ENCODE measurements at regions not wholly inside any gene's neighbourhood (a gene's known extent, or its start where the extent isn't known, plus 50 kb on each side); places are given as distances from the start of the nearest gene placed in this dataset.

- no peak overlapping the region for H3K9ac ChIP-seq (ENCODE audit: low read length)
- no peak overlapping the region for H3K27ac ChIP-seq (ENCODE audit: low read length)
- H3K27me3 ChIP-seq (ENCODE audit: low read length): no peaks in the 10 kb centered on the region
- no peaks in the 10 kb centered on the region for H3K4me1 ChIP-seq (ENCODE audit: low read length)
- H2AFZ ChIP-seq (ENCODE audit: low read length): no peak overlapping the region
- H3K79me2 ChIP-seq (ENCODE audit: low read length): no peaks in the 10 kb centered on the region
- no peak for DNase-seq
- no peak overlapping the region for H3K4me3 ChIP-seq (ENCODE audit: low read length)
- no peak overlapping the region for H3K4me2 ChIP-seq (ENCODE audit: low read depth, low read length, poor library complexity, severe bottlenecking)
- no peaks in the 10 kb centered on the region for H3K36me3 ChIP-seq (ENCODE audit: insufficient read depth, low read length)
- no peaks in the 10 kb centered on the region for H4K20me1 ChIP-seq (ENCODE audit: insufficient read depth, low read depth, low read length)
- peaks cover 55% of the 10 kb centered on the region for H3K9me3 ChIP-seq (ENCODE audit: low read length)
- H3K9me2 ChIP-seq (replicated peaks; ENCODE audit: insufficient read depth, low read length): no peaks in the 10 kb centered on the region
Observed at GRCh38 chr14:25909045-25909747, 688.6 kb downstream of the NOVA1 start.

- Histone ChIP-seq H3K27me3 (ENCODE audit: low read length) (no peaks in the 10 kb centered on the region), H3K9me3 (ENCODE audit: low read length) (peaks cover 50% of the 10 kb centered on the region), H3K9ac (ENCODE audit: low read length) (no peak overlapping the region), H4K20me1 (ENCODE audit: insufficient read depth, low read depth, low read length) (no peaks in the 10 kb centered on the region), H3K27ac (ENCODE audit: low read length) (no peak overlapping the region), H3K9me2 (replicated peaks; ENCODE audit: insufficient read depth, low read length) (no peaks in the 10 kb centered on the region), H3K4me1 (ENCODE audit: low read length) (no peaks in the 10 kb centered on the region), H3K36me3 (ENCODE audit: insufficient read depth, low read length) (no peaks in the 10 kb centered on the region), H3K4me3 (ENCODE audit: low read length) (no peak overlapping the region), H3K4me2 (ENCODE audit: low read depth, low read length, poor library complexity, severe bottlenecking) (no peak overlapping the region), H3K79me2 (ENCODE audit: low read length) (no peaks in the 10 kb centered on the region), H2AFZ (ENCODE audit: low read length) (no peak overlapping the region)
- DNase-seq: no peak
Observed at GRCh38 chr14:25908277-25909044, 689.4 kb downstream of the NOVA1 start.

GRCh38 chr14:25904446-25904845, 693.4 kb downstream of the NOVA1 start:
- H4K20me1 ChIP-seq (ENCODE audit: insufficient read depth, low read depth, low read length): no peaks in the 10 kb centered on the region

GRCh38 chr14:25899197-25899596, 698.6 kb downstream of the NOVA1 start:
- H3K9ac ChIP-seq (ENCODE audit: low read length): no peak overlapping the region
- no peak overlapping the region for H3K4me3 ChIP-seq (ENCODE audit: low read length)
- H3K36me3 ChIP-seq (ENCODE audit: insufficient read depth, low read length): no peaks in the 10 kb centered on the region
- no peaks in the 10 kb centered on the region for H3K27me3 ChIP-seq (ENCODE audit: low read length)
- no peaks in the 10 kb centered on the region for H4K20me1 ChIP-seq (ENCODE audit: insufficient read depth, low read depth, low read length)
- no peak overlapping the region for H3K4me2 ChIP-seq (ENCODE audit: low read depth, low read length, poor library complexity, severe bottlenecking)
- no peak overlapping the region for H2AFZ ChIP-seq (ENCODE audit: low read length)
- no peaks in the 10 kb centered on the region for H3K4me1 ChIP-seq (ENCODE audit: low read length)
- no peak for DNase-seq
- no peak overlapping the region for H3K27ac ChIP-seq (ENCODE audit: low read length)
- H3K9me2 ChIP-seq (replicated peaks; ENCODE audit: insufficient read depth, low read length): no peaks in the 10 kb centered on the region
- H3K79me2 ChIP-seq (ENCODE audit: low read length): no peaks in the 10 kb centered on the region
- H3K9me3 ChIP-seq (ENCODE audit: low read length): peaks cover 69% of the 10 kb centered on the region

More at GRCh38 chr14:25904446-25904845, 693.4 kb downstream of the NOVA1 start:
- no peaks in the 10 kb centered on the region for H3K27me3 ChIP-seq (ENCODE audit: low read length)
- H3K9me2 ChIP-seq (replicated peaks; ENCODE audit: insufficient read depth, low read length): no peaks in the 10 kb centered on the region
- no peak for DNase-seq
- H3K27ac ChIP-seq (ENCODE audit: low read length): no peak overlapping the region
- no peak overlapping the region for H3K9ac ChIP-seq (ENCODE audit: low read length)
- no peak overlapping the region for H2AFZ ChIP-seq (ENCODE audit: low read length)
- H3K4me3 ChIP-seq (ENCODE audit: low read length): no peak overlapping the region
- peaks cover 58% of the 10 kb centered on the region for H3K9me3 ChIP-seq (ENCODE audit: low read length)
- H3K79me2 ChIP-seq (ENCODE audit: low read length): no peaks in the 10 kb centered on the region
- H3K4me1 ChIP-seq (ENCODE audit: low read length): no peaks in the 10 kb centered on the region
- H3K4me2 ChIP-seq (ENCODE audit: low read depth, low read length, poor library complexity, severe bottlenecking): no peak overlapping the region
- H3K36me3 ChIP-seq (ENCODE audit: insufficient read depth, low read length): no peaks in the 10 kb centered on the region

- H3K27me3 ChIP-seq (ENCODE audit: low read length): no peaks in the 10 kb centered on the region
- H3K36me3 ChIP-seq (ENCODE audit: insufficient read depth, low read length): no peaks in the 10 kb centered on the region
- no peak overlapping the region for H3K27ac ChIP-seq (ENCODE audit: low read length)
- no peaks in the 10 kb centered on the region for H3K9me2 ChIP-seq (replicated peaks; ENCODE audit: insufficient read depth, low read length)
- no peaks in the 10 kb centered on the region for H3K79me2 ChIP-seq (ENCODE audit: low read length)
- no peaks in the 10 kb centered on the region for H3K4me1 ChIP-seq (ENCODE audit: low read length)
- no peak overlapping the region for H2AFZ ChIP-seq (ENCODE audit: low read length)
- no peak for DNase-seq
- H4K20me1 ChIP-seq (ENCODE audit: insufficient read depth, low read depth, low read length): no peaks in the 10 kb centered on the region
- H3K4me3 ChIP-seq (ENCODE audit: low read length): no peak overlapping the region
- no peak overlapping the region for H3K4me2 ChIP-seq (ENCODE audit: low read depth, low read length, poor library complexity, severe bottlenecking)
- no peak overlapping the region for H3K9ac ChIP-seq (ENCODE audit: low read length)
- H3K9me3 ChIP-seq (ENCODE audit: low read length): peaks cover 72% of the 10 kb centered on the region
Observed at GRCh38 chr14:25896777-25897176, 701.1 kb downstream of the NOVA1 start.

GRCh38 chr14:25895740-25896139, 702.1 kb downstream of the NOVA1 start:
- H4K20me1 ChIP-seq (ENCODE audit: insufficient read depth, low read depth, low read length): no peaks in the 10 kb centered on the region
- DNase-seq: no peak
- H3K36me3 ChIP-seq (ENCODE audit: insufficient read depth, low read length): no peaks in the 10 kb centered on the region
- H3K9me2 ChIP-seq (replicated peaks; ENCODE audit: insufficient read depth, low read length): no peaks in the 10 kb centered on the region
- H3K9ac ChIP-seq (ENCODE audit: low read length): no peak overlapping the region
- no peaks in the 10 kb centered on the region for H3K27me3 ChIP-seq (ENCODE audit: low read length)
- H2AFZ ChIP-seq (ENCODE audit: low read length): no peak overlapping the region
- H3K79me2 ChIP-seq (ENCODE audit: low read length): no peaks in the 10 kb centered on the region
- peaks cover 70% of the 10 kb centered on the region for H3K9me3 ChIP-seq (ENCODE audit: low read length)
- no peak overlapping the region for H3K4me3 ChIP-seq (ENCODE audit: low read length)
- H3K27ac ChIP-seq (ENCODE audit: low read length): no peak overlapping the region
- H3K4me1 ChIP-seq (ENCODE audit: low read length): no peaks in the 10 kb centered on the region
- H3K4me2 ChIP-seq (ENCODE audit: low read depth, low read length, poor library complexity, severe bottlenecking): no peak overlapping the region

- no peak overlapping the region for H3K4me2 ChIP-seq (ENCODE audit: low read depth, low read length, poor library complexity, severe bottlenecking)
- no peaks in the 10 kb centered on the region for H3K79me2 ChIP-seq (ENCODE audit: low read length)
- no peaks in the 10 kb centered on the region for H3K36me3 ChIP-seq (ENCODE audit: insufficient read depth, low read length)
- no peaks in the 10 kb centered on the region for H3K9me2 ChIP-seq (replicated peaks; ENCODE audit: insufficient read depth, low read length)
- no peaks in the 10 kb centered on the region for H3K27me3 ChIP-seq (ENCODE audit: low read length)
- H3K4me3 ChIP-seq (ENCODE audit: low read length): no peak overlapping the region
- H4K20me1 ChIP-seq (ENCODE audit: insufficient read depth, low read depth, low read length): no peaks in the 10 kb centered on the region
- H3K9me3 ChIP-seq (ENCODE audit: low read length): peaks cover 52% of the 10 kb centered on the region
- no peak for DNase-seq
- no peak overlapping the region for H3K27ac ChIP-seq (ENCODE audit: low read length)
- no peak overlapping the region for H3K9ac ChIP-seq (ENCODE audit: low read length)
- H2AFZ ChIP-seq (ENCODE audit: low read length): no peak overlapping the region
- H3K4me1 ChIP-seq (ENCODE audit: low read length): no peaks in the 10 kb centered on the region
Observed at GRCh38 chr14:25887251-25887878, 710.5 kb downstream of the NOVA1 start.

GRCh38 chr14:25884657-25885056, 713.2 kb downstream of the NOVA1 start:
- no peak overlapping the region for H3K27ac ChIP-seq (ENCODE audit: low read length)
- DNase-seq: no peak
- H3K9me3 ChIP-seq (ENCODE audit: low read length): peaks cover 64% of the 10 kb centered on the region
- no peaks in the 10 kb centered on the region for H3K9me2 ChIP-seq (replicated peaks; ENCODE audit: insufficient read depth, low read length)
- H3K4me2 ChIP-seq (ENCODE audit: low read depth, low read length, poor library complexity, severe bottlenecking): no peak overlapping the region
- no peaks in the 10 kb centered on the region for H4K20me1 ChIP-seq (ENCODE audit: insufficient read depth, low read depth, low read length)
- no peak overlapping the region for H3K9ac ChIP-seq (ENCODE audit: low read length)
- no peaks in the 10 kb centered on the region for H3K36me3 ChIP-seq (ENCODE audit: insufficient read depth, low read length)
- no peak overlapping the region for H3K4me3 ChIP-seq (ENCODE audit: low read length)
- no peak overlapping the region for H2AFZ ChIP-seq (ENCODE audit: low read length)
- H3K27me3 ChIP-seq (ENCODE audit: low read length): no peaks in the 10 kb centered on the region
- H3K4me1 ChIP-seq (ENCODE audit: low read length): no peaks in the 10 kb centered on the region
- no peaks in the 10 kb centered on the region for H3K79me2 ChIP-seq (ENCODE audit: low read length)

Data from Karpas-422 (cell line).